NCI-H2081 (cell line): ENCODE measurements at regions not wholly inside any gene's neighbourhood (a gene's known extent, or its start where the extent isn't known, plus 50 kb on each side); places are given as distances from the start of the nearest gene placed in this dataset.
"Not testable (repeated sequence)": the region's sequence is repeated elsewhere in the genome, so short reads cannot be mapped to it uniquely, and the experiment has no call there.

Experiments used
- DNase-seq, 2 experiments: peaks; one replicate each; lab custom pipeline; 2025; lab: John Stamatoyannopoulos, UW

DNA sequence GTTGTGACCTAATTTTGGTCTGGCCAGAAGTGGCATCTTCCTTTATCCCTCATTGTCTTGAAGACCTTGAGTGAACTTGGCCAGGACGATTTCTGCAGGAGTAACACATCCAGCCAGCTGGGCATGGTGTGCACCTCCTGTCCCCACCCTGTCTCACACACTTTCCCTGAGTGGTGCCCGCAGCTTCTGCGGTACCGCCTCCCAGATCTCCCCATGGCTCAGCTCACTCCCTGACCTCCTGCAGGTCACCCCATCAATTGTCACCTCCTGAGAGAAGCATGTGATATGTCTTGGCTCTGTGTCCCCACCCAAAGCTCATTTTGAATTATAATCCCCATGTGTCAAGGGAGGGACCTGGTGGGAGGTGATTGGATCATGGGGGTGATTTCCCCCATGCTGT, 50.2 kb upstream of the TP53I11 start:
- no peak for DNase-seq

DNA sequence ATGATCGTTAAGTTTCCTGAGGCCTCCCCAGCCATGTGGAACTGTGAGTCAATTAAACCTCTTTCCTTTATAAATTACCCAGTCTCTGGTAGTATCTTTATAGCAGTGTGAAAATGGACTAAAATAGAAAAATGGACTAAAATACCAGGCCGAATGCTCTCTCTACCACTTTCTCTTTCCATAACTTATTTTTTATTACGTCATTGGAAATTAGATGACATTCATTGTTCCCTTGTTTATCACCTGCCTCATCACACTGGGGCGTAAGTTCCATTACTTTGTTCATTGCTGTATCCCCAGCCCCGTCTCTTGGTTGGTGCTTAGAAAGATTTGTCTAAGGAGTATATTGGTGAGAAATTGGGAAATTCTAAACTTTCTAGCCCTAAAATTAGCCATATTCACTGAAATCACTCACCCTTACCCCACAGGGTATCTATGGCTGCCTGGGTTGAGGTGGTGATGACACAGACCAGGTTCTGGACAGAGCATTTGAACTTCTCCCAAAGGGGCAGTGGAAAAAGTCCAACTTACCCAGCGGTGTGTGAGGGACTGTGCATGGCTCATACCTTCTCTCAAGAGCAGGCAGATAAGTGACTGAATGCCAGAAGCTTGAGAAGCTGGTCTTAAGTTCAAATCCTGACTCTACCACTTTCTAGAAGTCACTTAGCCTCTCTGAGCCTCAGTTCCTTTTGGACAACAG, 50.9 kb upstream of the TP53I11 start:
- no peak for DNase-seq

DNA sequence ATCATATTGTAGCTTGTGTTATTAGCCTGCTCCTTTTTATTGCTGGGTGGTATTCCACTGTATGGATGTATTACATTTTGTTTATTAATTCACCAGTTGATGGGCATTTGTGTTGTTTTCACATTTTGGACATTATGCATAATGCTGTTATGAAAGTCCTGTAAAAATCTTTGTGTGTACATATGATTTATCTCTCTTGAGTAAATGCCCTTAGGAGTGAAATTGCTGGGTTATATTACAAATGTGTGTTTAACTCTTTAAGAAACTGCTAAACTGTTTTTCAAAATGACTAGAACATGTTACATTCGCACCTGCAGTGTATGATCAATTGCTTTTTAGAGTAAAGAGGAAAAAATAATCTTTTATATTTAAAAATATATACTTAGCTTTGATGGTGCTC, 54.4 kb upstream of the TP53I11 start:
- peak in 1 of 2 experiments; percentile 31 for DNase-seq

DNA sequence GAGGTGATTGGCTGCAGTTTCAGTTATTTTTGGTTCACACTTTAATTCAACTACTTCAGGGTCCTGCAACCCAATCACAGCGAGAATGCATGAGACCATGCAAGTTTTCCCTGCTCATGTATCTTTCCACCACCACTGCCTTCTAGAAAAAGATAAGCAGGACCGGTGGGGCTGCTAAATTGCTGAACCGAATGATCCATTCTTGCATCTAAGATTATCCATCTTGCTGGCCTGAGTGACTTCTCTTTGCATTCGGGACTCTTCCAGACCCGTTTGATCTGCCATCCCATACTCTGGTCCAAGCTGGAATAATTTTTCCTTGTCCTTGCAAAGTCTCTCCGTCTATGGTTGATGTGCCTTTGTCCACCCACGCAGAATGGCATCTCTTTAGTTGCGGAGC, 56.3 kb upstream of the TP53I11 start:
- DNase-seq = no peak

DNA sequence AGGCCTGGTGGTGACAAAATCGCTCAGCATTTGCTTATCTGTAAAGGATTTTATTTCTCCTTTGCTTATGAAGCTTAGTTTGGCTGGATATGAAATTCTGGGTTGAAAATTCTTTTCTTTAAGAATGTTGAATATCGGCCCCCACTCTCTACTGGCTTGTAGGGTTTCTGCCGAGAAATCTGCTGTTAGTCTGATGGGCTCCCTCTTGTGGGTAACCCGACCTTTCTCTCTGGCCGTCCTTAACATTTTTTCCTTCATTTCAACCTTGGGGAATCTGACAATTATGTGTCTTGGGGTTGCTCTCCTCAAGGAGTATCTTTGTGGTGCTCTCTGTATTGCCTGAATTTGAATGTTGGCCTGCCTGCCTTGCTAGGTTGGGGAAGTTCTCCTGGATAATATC, 65.3 kb upstream of the TP53I11 start:
- DNase-seq = not testable (repeated sequence)

DNA sequence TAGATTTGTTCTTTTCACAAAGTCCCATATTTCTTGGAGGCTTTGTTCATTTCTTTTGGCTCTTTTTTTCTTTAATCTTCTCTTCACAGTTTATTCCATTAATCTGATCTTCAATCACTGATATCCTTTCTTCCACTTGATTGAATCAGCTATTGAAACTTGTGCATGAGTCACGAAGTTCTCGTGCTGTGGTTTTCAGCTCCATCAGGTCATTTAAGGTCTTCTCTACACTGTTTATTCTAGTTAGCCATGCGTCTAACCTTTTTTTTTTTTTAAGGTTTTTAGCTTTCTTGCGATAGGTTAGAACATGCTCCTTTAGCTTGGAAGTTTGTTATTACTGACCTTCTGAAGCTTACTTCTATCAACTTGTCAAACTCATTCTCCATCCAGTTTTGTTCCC, 65.8 kb upstream of the TP53I11 start:
- not testable (repeated sequence) for DNase-seq

DNA sequence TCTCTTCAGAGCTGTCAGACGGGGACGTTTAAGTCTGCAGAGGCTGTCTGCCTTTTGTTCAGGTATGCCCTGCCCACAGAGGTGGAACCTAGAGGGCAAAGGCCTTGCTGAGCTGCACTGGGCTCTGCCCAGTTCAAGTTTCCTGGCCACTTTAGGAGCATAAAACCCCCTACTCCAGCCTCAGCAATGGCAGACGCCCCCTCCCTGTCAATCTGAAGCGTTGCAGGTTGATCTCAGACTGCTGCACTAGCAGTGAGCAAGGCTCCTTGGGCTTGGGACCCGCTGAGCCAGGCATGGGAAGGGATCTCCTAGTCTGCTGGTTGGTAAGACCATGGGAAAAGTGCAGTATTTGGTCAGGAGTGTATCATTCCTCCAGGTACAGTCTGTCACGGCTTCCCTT, 66.6 kb upstream of the TP53I11 start:
- no peak for DNase-seq

DNA sequence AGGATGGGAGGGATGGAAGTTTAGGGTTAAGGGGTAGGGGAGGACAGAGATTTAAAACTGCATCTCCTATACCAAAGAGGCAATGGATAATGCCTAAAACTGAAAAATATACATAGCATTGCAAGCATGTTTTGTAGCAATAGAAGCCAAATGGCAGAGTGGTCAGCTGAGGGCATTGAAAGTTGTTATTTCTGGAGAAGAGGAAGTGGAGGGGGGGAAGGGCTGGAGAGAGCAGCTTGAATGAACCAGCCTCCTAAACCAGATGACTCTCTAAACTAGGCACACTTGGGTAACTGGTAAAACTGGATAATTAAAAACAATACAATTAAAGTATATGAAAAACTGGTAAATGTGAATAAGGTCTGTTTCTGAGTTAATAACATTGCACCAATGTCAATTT, 70.3 kb upstream of the TP53I11 start:
- DNase-seq = no peak

DNA sequence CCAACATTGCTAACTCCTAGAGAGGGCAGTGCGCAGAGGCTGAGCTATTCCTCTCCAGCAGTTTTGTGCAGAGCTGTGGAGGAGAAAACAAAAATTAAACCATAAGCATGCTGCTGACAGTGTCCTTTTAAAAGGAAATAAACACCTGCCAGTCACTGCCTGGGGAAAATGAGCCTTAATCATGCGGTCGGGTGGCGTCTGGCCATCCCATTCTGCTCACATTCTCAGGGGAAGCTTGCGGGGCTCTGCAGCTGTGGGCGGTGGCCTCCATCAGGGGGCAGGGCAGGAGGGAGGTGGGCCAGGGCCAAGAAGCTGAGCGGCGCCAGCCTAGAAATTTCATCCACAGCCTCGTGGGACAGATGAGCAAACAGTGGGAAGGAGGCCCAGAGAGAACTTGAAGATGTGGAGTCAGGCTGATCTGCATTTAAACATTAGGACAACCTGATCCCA, 71.0 kb upstream of the TP53I11 start:
- peak; percentile 40 to 49 for DNase-seq

DNA sequence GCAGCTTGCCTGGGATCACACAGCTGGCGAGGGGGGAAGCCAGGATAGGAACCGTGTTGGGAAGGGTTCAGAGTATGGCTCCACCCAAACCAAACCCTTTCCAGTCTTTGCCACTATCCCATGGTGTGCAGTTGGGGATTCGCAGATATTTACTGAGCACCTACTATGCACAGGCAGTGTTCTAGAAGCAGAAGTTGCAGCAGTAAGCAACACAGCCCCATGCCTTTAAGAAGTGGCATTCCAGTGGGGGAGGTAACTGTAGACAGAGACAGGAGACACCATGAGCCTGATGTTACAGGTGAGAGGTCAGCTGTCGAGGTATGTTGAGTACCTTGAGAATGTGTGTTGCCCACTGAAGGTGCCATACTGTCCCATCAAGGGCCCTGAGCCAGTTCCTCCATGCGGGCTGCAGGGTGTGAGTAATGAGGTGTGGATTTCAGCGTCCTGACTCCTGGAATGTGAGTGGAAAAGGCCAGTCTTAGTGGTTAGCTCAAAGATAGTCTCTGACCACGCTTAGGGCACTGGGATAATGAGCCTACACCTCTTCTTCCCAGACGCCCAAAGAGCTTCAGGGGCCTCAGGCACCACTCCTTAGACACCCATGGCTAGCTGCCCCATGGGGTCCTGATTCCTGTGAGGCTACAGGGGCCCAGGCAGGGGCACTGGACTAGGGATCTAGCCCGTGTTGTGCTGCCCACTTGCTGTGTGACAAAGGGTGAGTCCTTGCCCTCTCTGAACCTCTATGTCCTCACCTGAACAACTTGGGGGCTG, 71.8 kb upstream of the TP53I11 start:
- no peak for DNase-seq

DNA sequence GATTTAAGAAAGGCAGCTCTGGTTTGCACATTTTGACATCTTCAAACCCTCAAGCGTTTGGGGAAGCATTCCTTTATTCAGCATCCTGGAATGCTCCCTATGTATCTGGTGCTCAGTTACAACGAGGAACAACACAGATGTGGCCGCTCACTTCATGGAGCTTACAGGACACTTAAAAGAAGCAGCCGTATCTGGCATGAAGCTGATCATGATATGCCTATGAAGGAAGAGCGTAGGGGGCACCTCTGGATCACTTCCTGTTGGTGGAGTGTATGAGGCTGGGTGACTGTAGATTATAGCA, 72.3 kb upstream of the TP53I11 start:
- DNase-seq = no peak

DNA sequence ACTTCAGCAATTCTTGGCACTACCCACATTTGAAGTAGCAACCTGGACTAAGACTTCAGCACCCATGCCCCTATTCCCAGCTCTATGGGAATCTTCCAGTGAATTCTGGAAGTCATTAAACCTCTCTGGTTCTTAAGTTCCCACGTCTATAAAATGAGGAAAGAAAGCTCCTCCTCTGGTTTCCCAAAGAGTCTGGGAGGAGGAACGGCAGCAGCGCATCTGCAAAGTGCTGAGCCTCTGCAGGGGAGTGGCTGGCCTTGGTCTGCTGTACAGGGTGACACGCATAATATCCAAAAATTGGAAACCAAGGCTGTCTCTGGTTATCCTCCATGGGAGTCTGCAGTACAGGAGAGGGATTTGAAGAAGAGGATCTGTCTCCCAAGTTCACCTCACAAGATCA, 73.6 kb upstream of the TP53I11 start:
- no peak for DNase-seq

DNA sequence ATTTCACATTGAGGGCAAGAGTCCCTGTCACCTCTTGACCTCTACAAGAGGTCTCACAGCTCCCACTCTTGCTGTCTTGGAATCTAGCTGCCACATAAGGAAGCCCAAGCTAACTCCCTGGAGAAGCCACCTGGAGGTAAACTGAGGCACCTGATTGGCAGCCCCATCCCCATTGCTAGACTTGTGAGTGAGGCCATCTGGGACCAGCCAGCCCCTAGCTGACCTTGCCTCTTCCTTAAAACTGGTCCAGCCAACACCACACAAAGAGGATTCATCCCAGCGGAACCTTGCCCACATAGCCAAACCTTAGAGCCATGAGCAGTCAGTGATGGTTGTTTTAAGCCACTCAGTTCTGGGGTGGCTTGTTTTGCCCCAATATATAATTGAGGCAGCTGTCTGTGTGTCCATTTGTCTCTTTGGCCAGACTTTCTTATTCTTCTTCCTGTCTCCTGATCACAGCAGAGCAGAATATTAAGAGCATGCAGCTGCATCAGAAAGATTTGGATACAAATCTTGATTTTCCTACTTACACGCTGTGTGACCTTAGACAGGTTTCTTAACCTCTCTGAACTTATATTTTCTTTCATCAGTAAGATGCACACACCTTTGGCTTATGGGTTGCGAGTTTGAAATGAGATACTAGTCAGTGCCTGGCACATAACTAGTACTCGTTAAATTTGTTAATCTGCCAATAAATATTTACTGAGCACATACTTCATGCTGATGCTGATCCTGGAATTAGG, 74.3 kb upstream of the TP53I11 start:
- DNase-seq = no peak

DNA sequence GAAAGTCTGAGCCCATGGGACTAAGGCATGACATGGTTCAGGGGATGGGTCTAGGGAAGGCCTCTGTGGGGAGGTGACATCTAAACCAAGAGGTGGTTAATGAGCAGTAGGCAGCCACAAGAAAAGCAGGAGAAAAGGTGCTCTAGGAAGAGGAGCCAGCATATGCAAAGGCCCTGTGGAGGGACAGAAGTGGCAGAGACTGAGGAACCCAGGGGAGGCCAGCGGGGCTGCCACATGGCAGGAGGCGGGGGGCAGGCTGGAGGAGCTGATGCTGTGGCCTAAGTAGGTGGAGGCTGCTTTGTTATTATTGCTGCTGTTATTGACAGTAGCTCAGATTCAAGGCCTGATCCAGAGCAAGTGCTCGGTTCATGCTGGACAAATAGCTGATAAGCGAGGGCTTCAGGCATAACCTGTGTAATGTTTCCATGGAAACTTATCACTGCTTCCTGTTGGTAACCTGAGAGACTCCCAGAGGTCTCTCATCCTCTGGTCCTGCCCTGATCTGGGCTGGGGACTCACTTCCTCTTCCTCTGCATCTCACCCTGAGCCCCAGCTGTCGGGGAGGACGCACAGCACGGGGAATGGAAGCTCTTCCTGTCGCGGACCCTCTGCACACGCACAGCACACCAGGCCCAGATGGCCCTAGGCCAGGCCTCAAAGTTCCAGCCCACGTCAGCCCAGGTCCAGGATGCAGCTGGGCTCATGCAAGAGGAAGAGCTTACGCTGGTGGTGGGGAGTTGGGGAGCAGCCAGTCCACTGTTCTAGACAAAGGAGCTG, 75.2 kb upstream of the TP53I11 start:
- DNase-seq = peak; percentile 89 to 96

DNA sequence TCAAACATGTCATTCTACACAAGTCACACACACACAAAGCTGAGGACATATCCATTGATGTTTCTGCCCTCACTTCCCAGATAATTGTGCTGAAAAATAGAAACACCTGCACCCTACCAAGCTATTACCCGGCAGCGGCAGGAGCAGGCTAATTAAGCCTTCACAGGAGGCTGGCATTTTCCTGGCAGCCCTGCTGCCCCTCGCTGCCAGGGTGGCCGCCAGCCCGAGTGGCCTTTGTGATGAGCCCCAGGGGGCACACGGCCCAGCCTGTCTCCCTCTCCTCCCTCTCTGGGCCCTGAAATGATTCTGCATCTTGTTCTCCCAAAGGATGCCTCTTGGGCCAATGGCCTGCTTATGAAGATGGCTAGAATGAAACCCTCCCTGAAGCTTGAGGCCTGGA, 76.2 kb upstream of the TP53I11 start:
- peak; percentile 92 to 99 for DNase-seq

DNA sequence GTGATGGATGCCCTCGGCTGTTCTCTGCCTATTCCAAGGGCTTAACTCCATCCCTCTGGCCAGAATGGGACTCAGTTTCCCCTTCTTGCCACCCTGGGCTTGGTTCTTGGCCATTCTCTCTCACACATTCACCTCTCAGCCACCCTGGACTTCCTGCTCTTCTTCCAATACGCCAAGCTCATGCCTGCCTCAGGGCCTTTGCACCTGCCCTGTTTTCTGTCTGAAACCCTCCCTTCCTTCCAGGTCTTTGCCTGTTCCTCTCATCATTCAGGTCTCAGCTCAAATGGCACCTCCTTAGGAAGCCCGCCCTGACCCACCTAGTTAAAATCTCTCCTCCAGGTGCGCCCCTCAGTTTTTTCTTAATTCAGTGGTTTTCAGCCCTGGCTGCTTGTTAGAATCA, 76.6 kb upstream of the TP53I11 start:
- peak in 1 of 2 experiments; percentile 32 for DNase-seq

DNA sequence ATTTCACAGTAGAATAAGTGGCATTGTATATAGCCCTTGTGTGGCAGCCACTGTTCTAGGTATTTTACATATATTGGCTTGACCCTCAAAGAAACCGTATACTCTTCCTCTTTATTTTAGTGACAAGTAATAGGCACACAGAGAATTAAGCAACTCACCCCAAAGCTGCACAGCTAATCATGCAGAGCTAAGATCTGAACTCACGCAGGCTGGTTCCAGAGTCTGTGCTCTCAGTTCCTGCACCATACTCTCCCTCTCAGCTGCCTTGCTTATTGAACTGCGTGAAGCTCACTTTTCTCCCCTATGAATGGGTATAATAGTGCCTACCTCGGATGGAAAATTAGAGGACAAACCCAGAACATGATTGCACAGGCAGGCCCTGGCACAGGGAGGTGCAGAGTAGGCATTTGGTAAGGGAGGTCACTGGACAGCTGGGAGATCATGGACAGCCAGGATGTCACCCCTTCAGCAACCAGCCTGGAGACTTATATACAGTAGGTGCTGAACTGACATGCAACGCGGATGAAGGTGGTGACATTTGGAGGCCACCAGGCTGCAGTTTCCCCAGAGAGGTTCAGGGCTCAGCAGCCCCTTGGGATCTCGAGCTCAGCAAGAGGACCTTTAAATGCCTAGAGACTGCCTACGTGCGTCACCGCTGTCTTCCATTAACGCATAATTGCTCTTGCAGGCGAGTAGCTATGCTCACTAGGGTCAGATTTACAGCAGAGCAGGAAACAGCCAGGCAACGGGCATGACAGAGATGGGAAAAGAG, 78.4 kb upstream of the TP53I11 start:
- no peak for DNase-seq

DNA sequence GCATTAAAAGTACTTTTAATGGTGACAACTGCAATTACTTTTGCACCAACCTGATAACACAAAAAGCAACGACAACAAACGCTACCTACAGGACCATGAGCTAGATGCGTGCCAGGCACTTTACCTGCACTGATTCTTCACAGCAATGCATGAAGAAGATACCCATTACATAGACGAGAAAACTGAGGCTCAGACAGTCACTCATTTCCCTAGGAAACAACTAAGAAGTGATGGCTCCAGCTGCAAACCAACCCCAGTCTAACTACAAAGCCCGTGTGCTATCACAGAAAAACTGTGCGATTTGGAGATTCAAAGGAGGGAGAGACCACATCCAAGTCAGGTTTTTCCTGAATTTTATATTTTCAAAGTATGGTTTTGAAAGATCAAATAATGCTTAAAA, 80.1 kb upstream of the TP53I11 start:
- DNase-seq = no peak

DNA sequence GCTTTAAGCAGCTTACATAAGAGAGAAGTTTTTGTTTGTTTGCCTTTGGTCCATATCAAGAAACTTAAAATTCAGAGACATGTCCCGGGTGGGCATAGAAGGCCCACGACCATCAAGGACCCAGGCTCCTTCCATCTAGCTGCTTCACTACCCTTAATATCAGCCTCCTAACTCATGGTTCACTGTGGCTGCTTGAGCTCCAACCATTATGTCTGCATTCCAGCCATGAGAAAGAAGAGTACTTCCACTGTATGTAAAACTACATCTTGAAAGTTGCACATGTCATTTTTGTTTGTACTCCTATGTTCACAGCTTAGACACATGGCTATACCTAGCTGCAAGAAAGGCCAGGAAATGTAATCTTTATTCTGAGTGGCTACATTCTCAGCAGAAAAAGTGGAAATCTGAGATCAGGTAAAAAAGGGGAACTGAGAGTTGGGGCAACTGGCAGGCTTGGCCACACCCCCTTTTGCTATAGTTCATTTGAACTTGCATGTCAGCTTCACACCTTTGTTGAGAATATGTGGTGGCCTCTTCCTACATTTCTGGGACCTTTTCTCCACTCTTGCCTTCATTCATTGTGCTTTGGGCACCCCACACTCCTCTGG, 81.3 kb upstream of the TP53I11 start:
- no peak for DNase-seq

DNA sequence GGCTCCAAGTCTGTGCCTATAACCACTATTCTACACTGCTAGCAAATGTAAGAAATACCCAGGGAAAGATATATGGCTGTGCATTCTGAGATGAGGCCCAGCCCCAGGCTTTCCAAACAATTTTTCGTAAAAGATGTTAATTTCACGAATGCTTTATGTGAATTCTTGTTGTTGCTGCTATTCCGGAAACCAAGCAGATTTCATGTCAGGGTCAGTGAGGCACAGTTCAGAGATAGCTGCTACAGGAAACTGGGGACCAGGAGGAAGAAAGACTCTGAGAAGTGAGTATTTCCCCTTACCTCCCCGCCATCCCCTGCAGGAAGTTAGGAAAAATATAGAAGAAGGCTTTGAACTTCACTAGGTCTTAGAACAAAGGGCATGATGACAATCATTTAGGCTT, 84.7 kb upstream of the TP53I11 start:
- no peak for DNase-seq

DNA sequence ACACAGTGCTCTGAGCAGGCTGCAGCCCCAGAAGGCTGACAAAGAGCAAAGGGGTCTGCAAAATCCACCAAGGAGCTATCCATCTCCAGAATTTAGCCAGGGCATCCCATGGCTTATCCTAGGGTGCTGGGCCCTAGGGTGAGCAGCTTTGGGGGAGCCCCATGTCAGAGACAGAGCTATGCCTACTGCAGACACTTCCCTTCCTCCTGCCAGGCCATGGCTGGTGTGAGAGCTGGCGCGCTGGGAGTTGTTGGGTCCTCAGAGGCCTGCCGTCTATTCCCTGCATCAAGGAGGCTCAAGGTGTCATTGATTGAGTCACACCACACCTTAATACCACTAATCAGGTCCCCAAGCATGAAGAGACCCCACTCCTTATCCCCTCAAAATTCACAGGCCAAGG, 85.3 kb upstream of the TP53I11 start:
- DNase-seq = no peak
